Ureter (tissue), 1 donor: ENCODE measurements at regions not wholly inside any gene's neighbourhood (a gene's known extent, or its start where the extent isn't known, plus 50 kb on each side); places are given as distances from the start of the nearest gene placed in this dataset.

Experiments
- DNase-seq: peaks from one replicate; pipeline ENCODE4 v3.0.0-alpha.2; 2020; ENCODE audit warnings: low spot score
- donor health status: DM: yes; HTN: yes; CAD: no.

GRCh38 chr18:51726614-51727013 is 529.1 kb upstream of the MEX3C start:
- no peak for DNase-seq

GRCh38 chr18:51727780-51728179 is 530.3 kb upstream of the MEX3C start:
- DNase-seq = no peak

GRCh38 chr18:51731070-51731469 is 533.6 kb upstream of the MEX3C start:
- DNase-seq = no peak

- no peak for DNase-seq
Measured at GRCh38 chr18:51734576-51734975, 537.1 kb upstream of the MEX3C start.

GRCh38 chr18:51739044-51739666 is 541.7 kb upstream of the MEX3C start:
- DNase-seq = no peak

GRCh38 chr18:51751901-51752300 is 554.4 kb upstream of the MEX3C start:
- no peak for DNase-seq

- no peak for DNase-seq
Measured at GRCh38 chr18:51753365-51754057, 556.0 kb upstream of the MEX3C start.

- no peak for DNase-seq
Measured at GRCh38 chr18:51754566-51754965, 557.1 kb upstream of the MEX3C start.

GRCh38 chr18:51757255-51757924 is 559.9 kb upstream of the MEX3C start:
- DNase-seq = no peak

- no peak for DNase-seq
Measured at GRCh38 chr18:51762373-51762772, 564.9 kb upstream of the MEX3C start.

GRCh38 chr18:51765606-51766360 is 568.3 kb upstream of the MEX3C start:
- DNase-seq = no peak

- DNase-seq = no peak
Measured at GRCh38 chr18:51767293-51767692, 569.8 kb upstream of the MEX3C start.

- no peak for DNase-seq
Measured at GRCh38 chr18:51778115-51778514, 561.9 kb upstream of the DCC start.

GRCh38 chr18:51789871-51790270 is 550.1 kb upstream of the DCC start:
- no peak for DNase-seq

- DNase-seq = no peak
Measured at GRCh38 chr18:51801514-51801913, 538.5 kb upstream of the DCC start.

GRCh38 chr18:51802569-51803428 is 537.2 kb upstream of the DCC start:
- DNase-seq = no peak

GRCh38 chr18:51807336-51807735 is 532.7 kb upstream of the DCC start:
- DNase-seq = no peak

- DNase-seq = no peak
Measured at GRCh38 chr18:51811883-51812282, 528.1 kb upstream of the DCC start.

GRCh38 chr18:51813740-51814139 is 526.3 kb upstream of the DCC start:
- DNase-seq = no peak

GRCh38 chr18:51821610-51822009 is 518.4 kb upstream of the DCC start:
- no peak for DNase-seq

- DNase-seq = no peak
Measured at GRCh38 chr18:51824746-51825145, 515.3 kb upstream of the DCC start.

- DNase-seq = no peak
Measured at GRCh38 chr18:51833850-51834249, 506.1 kb upstream of the DCC start.
